ENCODE measurements at regions not wholly inside any gene's neighbourhood (a gene's known extent, or its start where the extent isn't known, plus 50 kb on each side); places are given as distances from the start of the nearest gene placed in this dataset.

DNA sequence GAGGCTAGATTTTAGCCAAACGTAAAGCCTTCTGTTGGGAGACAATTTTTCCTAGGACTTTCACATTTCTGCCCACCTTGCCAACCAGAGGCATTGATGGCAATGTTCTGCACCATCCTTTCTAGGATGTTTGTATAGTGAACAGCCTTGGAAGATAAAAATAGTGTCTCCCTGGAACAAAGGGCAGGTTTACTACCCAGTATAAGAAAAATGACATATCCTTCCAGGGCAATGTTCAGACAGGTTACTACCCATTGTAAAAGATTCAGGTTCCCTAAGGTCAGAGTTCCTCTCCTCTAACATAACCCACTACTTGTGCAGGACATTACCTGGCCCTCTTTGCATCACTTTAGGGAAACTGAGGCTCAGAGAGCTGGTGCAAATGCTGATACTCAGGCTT, 248.2 kb upstream of the VEPH1 start:
- Histone ChIP-seq H3K27ac (ENCODE audit: low read length, poor library complexity, severe bottlenecking) (no peak overlapping the region), H3K36me3 (ENCODE audit: control insufficient read depth in 1 of 2, insufficient read depth in 2 of 2, low read depth in 1 of 2, low read length in 2 of 2) (no peaks in the 10 kb centered on the region), H3K4me2 (ENCODE audit: low read length, poor library complexity, severe bottlenecking) (no peak overlapping the region), H3K18ac (ENCODE audit: low read depth in 1 of 2, low read length in 2 of 2) (no peak overlapping the region), H3K79me1 (replicated peaks; ENCODE audit: low read length, poor library complexity, severe bottlenecking) (no peaks in the 10 kb centered on the region), H3K14ac (ENCODE audit: low read length in 2 of 2) (no peak overlapping the region), H2BK5ac (ENCODE audit: low read depth, low read length, poor library complexity, severe bottlenecking) (no peak overlapping the region), H3K4me3 (ENCODE audit: insufficient read depth in 1 of 2, low read depth in 1 of 2, low read length in 2 of 2) (no peak overlapping the region), H2AK5ac (ENCODE audit: low read length, severe bottlenecking) (no peak overlapping the region), H4K8ac (ENCODE audit: low read length) (no peak overlapping the region), H2BK120ac (ENCODE audit: low read depth, low read length) (no peak overlapping the region), H2BK12ac (ENCODE audit: low read length in 2 of 2) (no peak overlapping the region), H3K9ac (ENCODE audit: low read length) (no peak overlapping the region), H2BK15ac (ENCODE audit: low read depth, poor library complexity, severe bottlenecking) (no peak overlapping the region), H3K4me1 (ENCODE audit: control insufficient read depth, insufficient read depth, low read depth, low read length) (no peaks in the 10 kb centered on the region), H3K4ac (ENCODE audit: low read depth in 1 of 2, low read length in 2 of 2) (no peak overlapping the region), H3K9me3 (ENCODE audit: control insufficient read depth, low read length) (peaks cover 13% of the 10 kb centered on the region), H2AFZ (ENCODE audit: low read depth, low read length) (no peak overlapping the region), H3K27me3 (ENCODE audit: control insufficient read depth in 1 of 2, insufficient read depth in 1 of 2, low read length in 2 of 2) (no peaks in the 10 kb centered on the region), H3K23ac (ENCODE audit: low read length in 2 of 2) (no peak overlapping the region), H4K91ac (ENCODE audit: low read length) (no peak overlapping the region)
- no peak for DNase-seq
- 54% methylated on average over 1 of the region's 1 CpG for WGBS

DNA sequence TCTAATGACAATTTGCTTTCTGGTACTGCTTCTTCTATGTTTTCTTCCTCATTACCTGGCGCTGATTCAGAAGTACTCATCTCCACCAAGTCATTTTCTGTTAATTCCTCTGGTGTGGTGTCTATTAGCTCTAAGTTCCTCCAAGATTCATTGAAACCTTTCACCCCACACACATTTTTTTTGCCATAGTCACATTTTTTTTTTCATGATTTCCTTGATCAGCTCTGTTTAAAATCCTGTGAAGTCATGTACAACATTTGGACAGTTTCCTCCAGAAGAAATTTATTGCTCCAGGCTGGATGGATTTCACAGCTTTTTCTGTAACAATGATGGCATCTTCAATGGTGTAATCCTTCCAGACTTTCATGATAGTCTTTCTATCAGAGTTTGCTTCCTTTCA, 243.2 kb upstream of the VEPH1 start:
- Histone ChIP-seq H4K8ac (ENCODE audit: low read length) (no peak overlapping the region), H3K14ac (ENCODE audit: low read length in 2 of 2) (no peak overlapping the region), H3K79me1 (replicated peaks; ENCODE audit: low read length, poor library complexity, severe bottlenecking) (no peaks in the 10 kb centered on the region), H2AFZ (ENCODE audit: low read depth, low read length) (no peak overlapping the region), H3K36me3 (ENCODE audit: control insufficient read depth in 1 of 2, insufficient read depth in 2 of 2, low read depth in 1 of 2, low read length in 2 of 2) (no peaks in the 10 kb centered on the region), H2BK120ac (ENCODE audit: low read depth, low read length) (no peak overlapping the region), H3K4me2 (ENCODE audit: low read length, poor library complexity, severe bottlenecking) (no peak overlapping the region), H3K27me3 (ENCODE audit: control insufficient read depth in 1 of 2, insufficient read depth in 1 of 2, low read length in 2 of 2) (no peaks in the 10 kb centered on the region), H3K9ac (ENCODE audit: low read length) (no peak overlapping the region), H3K18ac (ENCODE audit: low read depth in 1 of 2, low read length in 2 of 2) (no peak overlapping the region), H3K4me3 (ENCODE audit: insufficient read depth in 1 of 2, low read depth in 1 of 2, low read length in 2 of 2) (no peak overlapping the region), H3K4ac (ENCODE audit: low read depth in 1 of 2, low read length in 2 of 2) (no peak overlapping the region), H2BK5ac (ENCODE audit: low read depth, low read length, poor library complexity, severe bottlenecking) (no peak overlapping the region), H3K9me3 (ENCODE audit: control insufficient read depth, low read length) (peaks cover 32% of the 10 kb centered on the region), H2BK15ac (ENCODE audit: low read depth, poor library complexity, severe bottlenecking) (no peak overlapping the region), H2BK12ac (ENCODE audit: low read length in 2 of 2) (no peak overlapping the region), H3K27ac (ENCODE audit: low read length, poor library complexity, severe bottlenecking) (no peak overlapping the region), H4K91ac (ENCODE audit: low read length) (no peak overlapping the region), H3K23ac (ENCODE audit: low read length in 2 of 2) (no peak overlapping the region), H3K4me1 (ENCODE audit: control insufficient read depth, insufficient read depth, low read depth, low read length) (no peaks in the 10 kb centered on the region), H2AK5ac (ENCODE audit: low read length, severe bottlenecking) (no peak overlapping the region)
- no peak for DNase-seq
- WGBS = 75% methylated on average over 1 of the region's 1 CpG

GRCh38 chr3:157741607-157742006, 238.4 kb upstream of the VEPH1 start:
- Histone ChIP-seq H3K9ac (ENCODE audit: low read length) (no peak overlapping the region), H3K4me1 (ENCODE audit: control insufficient read depth, insufficient read depth, low read depth, low read length) (no peaks in the 10 kb centered on the region), H2AFZ (ENCODE audit: low read depth, low read length) (no peak overlapping the region), H4K8ac (ENCODE audit: low read length) (no peak overlapping the region), H2BK5ac (ENCODE audit: low read depth, low read length, poor library complexity, severe bottlenecking) (no peak overlapping the region), H3K4me2 (ENCODE audit: low read length, poor library complexity, severe bottlenecking) (no peak overlapping the region), H3K9me3 (ENCODE audit: control insufficient read depth, low read length) (peaks cover 18% of the 10 kb centered on the region), H2BK120ac (ENCODE audit: low read depth, low read length) (no peak overlapping the region), H2AK5ac (ENCODE audit: low read length, severe bottlenecking) (no peak overlapping the region), H3K18ac (ENCODE audit: low read depth in 1 of 2, low read length in 2 of 2) (no peak overlapping the region), H3K27me3 (ENCODE audit: control insufficient read depth in 1 of 2, insufficient read depth in 1 of 2, low read length in 2 of 2) (no peaks in the 10 kb centered on the region), H3K27ac (ENCODE audit: low read length, poor library complexity, severe bottlenecking) (no peak overlapping the region), H3K36me3 (ENCODE audit: control insufficient read depth in 1 of 2, insufficient read depth in 2 of 2, low read depth in 1 of 2, low read length in 2 of 2) (no peaks in the 10 kb centered on the region), H3K14ac (ENCODE audit: low read length in 2 of 2) (no peak overlapping the region), H3K4me3 (ENCODE audit: insufficient read depth in 1 of 2, low read depth in 1 of 2, low read length in 2 of 2) (no peak overlapping the region), H3K79me1 (replicated peaks; ENCODE audit: low read length, poor library complexity, severe bottlenecking) (no peaks in the 10 kb centered on the region), H2BK12ac (ENCODE audit: low read length in 2 of 2) (no peak overlapping the region), H4K91ac (ENCODE audit: low read length) (no peak overlapping the region), H3K4ac (ENCODE audit: low read depth in 1 of 2, low read length in 2 of 2) (no peak overlapping the region), H2BK15ac (ENCODE audit: low read depth, poor library complexity, severe bottlenecking) (no peak overlapping the region), H3K23ac (ENCODE audit: low read length in 2 of 2) (no peak overlapping the region)
- no peak for DNase-seq

DNA sequence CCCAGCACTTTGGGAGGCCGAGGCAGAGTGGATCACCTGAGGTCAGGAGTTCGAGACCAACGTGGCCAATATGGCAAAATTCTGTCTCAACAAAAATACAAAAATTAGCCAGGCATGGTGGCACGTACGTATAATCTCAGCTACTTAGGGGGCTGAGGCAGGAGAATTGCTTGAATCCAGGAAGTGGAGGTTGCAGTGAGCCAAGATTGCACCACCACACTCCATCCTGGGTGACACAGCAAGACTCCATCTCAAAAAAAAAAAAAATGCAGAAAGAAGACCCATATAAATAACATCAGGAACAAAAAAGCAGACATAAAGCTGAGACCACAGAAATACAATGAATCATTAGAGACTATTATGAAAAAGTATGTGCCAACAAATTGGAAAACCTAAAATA, 235.2 kb upstream of the VEPH1 start:
- Histone ChIP-seq H3K14ac (ENCODE audit: low read length in 2 of 2) (no peak overlapping the region), H2AK5ac (ENCODE audit: low read length, severe bottlenecking) (no peak overlapping the region), H3K18ac (ENCODE audit: low read depth in 1 of 2, low read length in 2 of 2) (no peak overlapping the region), H4K8ac (ENCODE audit: low read length) (no peak overlapping the region), H3K23ac (ENCODE audit: low read length in 2 of 2) (no peak overlapping the region), H4K91ac (ENCODE audit: low read length) (no peak overlapping the region), H2BK12ac (ENCODE audit: low read length in 2 of 2) (no peak overlapping the region), H3K4me1 (ENCODE audit: control insufficient read depth, insufficient read depth, low read depth, low read length) (no peaks in the 10 kb centered on the region), H3K4me2 (ENCODE audit: low read length, poor library complexity, severe bottlenecking) (no peak overlapping the region), H3K36me3 (ENCODE audit: control insufficient read depth in 1 of 2, insufficient read depth in 2 of 2, low read depth in 1 of 2, low read length in 2 of 2) (no peaks in the 10 kb centered on the region), H3K9ac (ENCODE audit: low read length) (no peak overlapping the region), H2BK5ac (ENCODE audit: low read depth, low read length, poor library complexity, severe bottlenecking) (no peak overlapping the region), H3K4me3 (ENCODE audit: insufficient read depth in 1 of 2, low read depth in 1 of 2, low read length in 2 of 2) (no peak overlapping the region), H2AFZ (ENCODE audit: low read depth, low read length) (no peak overlapping the region), H3K4ac (ENCODE audit: low read depth in 1 of 2, low read length in 2 of 2) (no peak overlapping the region), H2BK15ac (ENCODE audit: low read depth, poor library complexity, severe bottlenecking) (no peak overlapping the region), H3K9me3 (ENCODE audit: control insufficient read depth, low read length) (peaks cover 6% of the 10 kb centered on the region), H3K27ac (ENCODE audit: low read length, poor library complexity, severe bottlenecking) (no peak overlapping the region), H2BK120ac (ENCODE audit: low read depth, low read length) (no peak overlapping the region), H3K79me1 (replicated peaks; ENCODE audit: low read length, poor library complexity, severe bottlenecking) (no peaks in the 10 kb centered on the region), H3K27me3 (ENCODE audit: control insufficient read depth in 1 of 2, insufficient read depth in 1 of 2, low read length in 2 of 2) (no peaks in the 10 kb centered on the region)
- WGBS = 86% methylated on average over 1 of the region's 5 CpGs
- no peak for DNase-seq

Measured in mesenchymal stem cell (in vitro differentiated cells and primary cell).